ENCODE measurements at regions not wholly inside any gene's neighbourhood (a gene's known extent, or its start where the extent isn't known, plus 50 kb on each side); places are given as distances from the start of the nearest gene placed in this dataset.
"Not testable (repeated sequence)": the region's sequence is repeated elsewhere in the genome, so short reads cannot be mapped to it uniquely, and the experiment has no call there.

GRCh38 chr22:49670456-49671330 is 157.0 kb downstream of the BRD1 start:
- H3K79me1 ChIP-seq (ENCODE audit: low read depth in 1 of 2, low read length in 2 of 2) = no peaks in the 10 kb centered on the region
- H3K27ac ChIP-seq (ENCODE audit: insufficient read depth, low read length) = no peak overlapping the region
- H3K4me1 ChIP-seq (ENCODE audit: control insufficient read depth, insufficient read depth, low read length) = no peaks in the 10 kb centered on the region
- H4K5ac ChIP-seq (ENCODE audit: low read depth, low read length) = no peak overlapping the region
- BruUV-seq (replicated peaks) = no TSS peak
- ChIA-PET POLR2A (ENCODE audit: unreplicated experiment) (no interaction called here), CTCF (no interaction called here)
- in situ Hi-C loops (cut with MboI; ENCODE audit: low sequenced_read_pairs) (no loop called here), intact Hi-C loops (cut with micrococcal nuclease) (no loop called here), dilution Hi-C loops (cut with HindIII; ENCODE audit: low sequenced_read_pairs, unreplicated experiment) (no loop called here)
- H2BK5ac ChIP-seq (ENCODE audit: low read depth, low read length, poor library complexity, severe bottlenecking) = no peak overlapping the region
- TF ChIP-seq CHD1 (IDR thresholded peaks at IDR 0.05; ENCODE audit: low read depth, low read length) (no peak), CTCF (conservative IDR thresholded peaks at IDR 0.05; ENCODE audit: low read depth, low read length) (no peak)
- no peak overlapping the region for H2BK120ac ChIP-seq (ENCODE audit: low read depth, low read length)
- H3K36me3 ChIP-seq (ENCODE audit: control insufficient read depth, insufficient read depth, low read length) = no peaks in the 10 kb centered on the region
- no peak overlapping the region for H2AK5ac ChIP-seq (ENCODE audit: low read depth, low read length)
- peaks cover 9% of the 10 kb centered on the region for H3K27me3 ChIP-seq (ENCODE audit: control insufficient read depth, insufficient read depth, low read length)
- 4% methylated on average over 10 of the region's 69 CpGs; no CpG with 5 or more reads in 1 of the 2 experiments for WGBS, 2 experiments (ENCODE audit: extremely low coverage in 2 of 2, insufficient read length in 1 of 2)
- ATAC-seq (ENCODE audit: low read depth) = no peak
- H3K4me2 ChIP-seq (ENCODE audit: low read depth, low read length) = no peak overlapping the region
- no peak for DNase-seq
- H2BK15ac ChIP-seq (ENCODE audit: low read depth, low read length) = no peak overlapping the region
- H3K14ac ChIP-seq (replicated peaks; ENCODE audit: low read depth, low read length) = no peak overlapping the region
- no peak overlapping the region for H3K56ac ChIP-seq (ENCODE audit: extremely low read depth, insufficient read depth, low read length)
- H2BK20ac ChIP-seq (ENCODE audit: low read depth, low read length) = no peak overlapping the region
- no peak overlapping the region for H2AFZ ChIP-seq (replicated peaks; ENCODE audit: low read length, poor library complexity)
- H3K4me3 ChIP-seq (ENCODE audit: insufficient read depth, low read depth, low read length) = no peak overlapping the region
- no peak overlapping the region for H2AK9ac ChIP-seq (replicated peaks; ENCODE audit: low read depth, low read length, poor library complexity)
- 0 out of 2 replicates have a peak, but pooled peaks cover 5% of the 10 kb centered on the region for H3K9me3 ChIP-seq (ENCODE audit: control insufficient read depth, insufficient read depth, low read length)
- no peak overlapping the region for H3K23ac ChIP-seq (ENCODE audit: low read depth, low read length)
- H3K4ac ChIP-seq (ENCODE audit: low read depth, low read length) = no peak overlapping the region
- H3K18ac ChIP-seq (ENCODE audit: low read depth, low read length) = no peak overlapping the region
- no peak overlapping the region for H3K9ac ChIP-seq (ENCODE audit: low read depth, low read length)
- H3K9me1 ChIP-seq (ENCODE audit: insufficient read depth, low read length) = no peaks in the 10 kb centered on the region
- H4K91ac ChIP-seq (ENCODE audit: insufficient read depth, low read depth, low read length) = no peak overlapping the region
- no peak overlapping the region for H4K8ac ChIP-seq (ENCODE audit: low read depth in 2 of 2, low read length in 2 of 2)
- no peaks in the 10 kb centered on the region for H4K20me1 ChIP-seq (ENCODE audit: insufficient read depth, low read length)

- POLR2A ChIA-PET (ENCODE audit: unreplicated experiment); H3K4me2 ChIP-seq (ENCODE audit: low read depth, low read length); H4K5ac ChIP-seq (ENCODE audit: low read depth, low read length); H3K9me3 ChIP-seq (ENCODE audit: control insufficient read depth, insufficient read depth, low read length); H2BK120ac ChIP-seq (ENCODE audit: low read depth, low read length); H3K27me3 ChIP-seq (ENCODE audit: control insufficient read depth, insufficient read depth, low read length); ATAC-seq (ENCODE audit: low read depth); H3K79me1 ChIP-seq (ENCODE audit: low read depth in 1 of 2, low read length in 2 of 2); H3K9ac ChIP-seq (ENCODE audit: low read depth, low read length); BruUV-seq (replicated peaks); dilution Hi-C loops (cut with HindIII; ENCODE audit: low sequenced_read_pairs, unreplicated experiment); DNase-seq; H3K4me1 ChIP-seq (ENCODE audit: control insufficient read depth, insufficient read depth, low read length); H3K56ac ChIP-seq (ENCODE audit: extremely low read depth, insufficient read depth, low read length); H3K9me1 ChIP-seq (ENCODE audit: insufficient read depth, low read length); H3K14ac ChIP-seq (replicated peaks; ENCODE audit: low read depth, low read length); H3K4ac ChIP-seq (ENCODE audit: low read depth, low read length); H2AK9ac ChIP-seq (replicated peaks; ENCODE audit: low read depth, low read length, poor library complexity); H3K18ac ChIP-seq (ENCODE audit: low read depth, low read length); intact Hi-C loops (cut with micrococcal nuclease); H3K4me3 ChIP-seq (ENCODE audit: insufficient read depth, low read depth, low read length); CTCF ChIA-PET; H3K27ac ChIP-seq (ENCODE audit: insufficient read depth, low read length); H4K8ac ChIP-seq (ENCODE audit: low read depth in 2 of 2, low read length in 2 of 2); H3K23ac ChIP-seq (ENCODE audit: low read depth, low read length); H3K36me3 ChIP-seq (ENCODE audit: control insufficient read depth, insufficient read depth, low read length); H4K91ac ChIP-seq (ENCODE audit: insufficient read depth, low read depth, low read length); H2AK5ac ChIP-seq (ENCODE audit: low read depth, low read length); H2BK5ac ChIP-seq (ENCODE audit: low read depth, low read length, poor library complexity, severe bottlenecking); H2BK20ac ChIP-seq (ENCODE audit: low read depth, low read length); H4K20me1 ChIP-seq (ENCODE audit: insufficient read depth, low read length); in situ Hi-C loops (cut with MboI; ENCODE audit: low sequenced_read_pairs); H2AFZ ChIP-seq (replicated peaks; ENCODE audit: low read length, poor library complexity); H2BK15ac ChIP-seq (ENCODE audit: low read depth, low read length): not testable (repeated sequence)
- WGBS, 2 experiments (ENCODE audit: extremely low coverage in 2 of 2, insufficient read length in 1 of 2) = 4% methylated on average over 24 of the region's 33 CpGs; no CpG with 5 or more reads in 1 of the 2 experiments
Measured at GRCh38 chr22:49669969-49670455, 157.7 kb downstream of the BRD1 start.

Measured in IMR-90 (cell line).